ENCODE measurements at regions not wholly inside any gene's neighbourhood (a gene's known extent, or its start where the extent isn't known, plus 50 kb on each side); places are given as distances from the start of the nearest gene placed in this dataset.

GRCh38 chr5:3031733-3032378, 280.4 kb upstream of the IRX2 start:
- Histone ChIP-seq H3K36me3 (ENCODE audit: control insufficient read depth, insufficient read depth, low read length) (no peaks in the 10 kb centered on the region), H3K9me3 (replicated peaks; ENCODE audit: control insufficient read depth, insufficient read depth, low read depth, low read length) (no peaks in the 10 kb centered on the region), H3K27ac (ENCODE audit: extremely low read depth, low read depth, low read length) (no peak overlapping the region), H4K20me1 (replicated peaks; ENCODE audit: control insufficient read depth, insufficient read depth, low read length) (no peaks in the 10 kb centered on the region; the same call in 1 of the 2 replicates), H3K9me1 (ENCODE audit: control insufficient read depth, insufficient read depth, low read length) (no peaks in the 10 kb centered on the region), H3K79me2 (ENCODE audit: control insufficient read depth, insufficient read depth, low read length) (no peaks in the 10 kb centered on the region), H3K9ac (ENCODE audit: insufficient read depth in 1 of 2, low read depth in 2 of 2, low read length in 2 of 2) (no peak overlapping the region), H3K4me2 (ENCODE audit: insufficient read depth, low read length) (no peak overlapping the region), H3K4me1 (replicated peaks in 1 of 2; ENCODE audit: control insufficient read depth in 2 of 2, insufficient read depth in 2 of 2, low read length in 2 of 2) (no peaks in the 10 kb centered on the region), H3K27me3 (ENCODE audit: control insufficient read depth in 2 of 2, insufficient read depth in 2 of 2, low read length in 2 of 2) (peaks cover 0 to 28% of the 10 kb centered on the region in 2 experiments; a peak in 2 of 5 replicates), H3K4me3 (no peak overlapping the region), H2AFZ (ENCODE audit: low read depth, low read length) (no peak overlapping the region)
- FAIRE-seq = no peak
- ChIA-PET CTCF (ENCODE audit: low intra/inter-chr PET ratio) (no interaction called here), POLR2A (interaction anchor here (1.5 kb wide), 1 partner anchor 12 kb away, joined by 4 read pairs; no protein-coding TSS in a partner anchor)
- no peak for DNase-seq (ENCODE audit: extremely low read depth in 1 of 4, low spot score in 3 of 4)
- in situ Hi-C loops (cut with MboI) = no loop called here
- WGBS (ENCODE audit: insufficient coverage, low coverage, missing lambda C conversion rate) = 3% methylated on average over 16 of the region's 16 CpGs
- BruUV-seq (replicated peaks) = no TSS peak
- no peak for ATAC-seq
- intact Hi-C loops (cut with micrococcal nuclease) = no loop called here
- TF ChIP-seq THRB (CRISPR knock-in tag; conservative IDR thresholded peaks at IDR 0.05) = no peak
- TF ChIP-seq ID3 (CRISPR knock-in tag; IDR thresholded peaks at IDR 0.05) = no peak
- no peak for TF ChIP-seq ID3 (tag; IDR thresholded peaks at IDR 0.05)
- TF ChIP-seq ESRRB (CRISPR knock-in tag; IDR thresholded peaks at IDR 0.05; ENCODE audit: borderline replicate concordance) = no peak
- TF ChIP-seq RBM25 (IDR thresholded peaks at IDR 0.05; ENCODE audit: low read depth, low read length, severe bottlenecking) = no peak
- TF ChIP-seq CREBBP (IDR thresholded peaks at IDR 0.05; ENCODE audit: low read depth, low read length) = no peak
- TF ChIP-seq KDM4B (IDR thresholded peaks at IDR 0.05; ENCODE audit: borderline replicate concordance in 2 of 2, low read depth in 1 of 2) = no peak
- TF ChIP-seq ZNF655 (CRISPR knock-in tag; IDR thresholded peaks at IDR 0.05) = no peak
- no peak for TF ChIP-seq ZNF212 (CRISPR knock-in tag; IDR thresholded peaks at IDR 0.05)
- no peak for TF ChIP-seq TEAD4 (IDR thresholded peaks at IDR 0.05; ENCODE audit: low read length)
- no peak for TF ChIP-seq TEAD4 (CRISPR knock-in tag; IDR thresholded peaks at IDR 0.05; ENCODE audit: borderline replicate concordance)
- no peak for TF ChIP-seq EP400 (IDR thresholded peaks at IDR 0.05)
- TF ChIP-seq ZNF347 (CRISPR knock-in tag; IDR thresholded peaks at IDR 0.05; ENCODE audit: low read depth) = no peak
- no peak for TF ChIP-seq SREBF2 (CRISPR knock-in tag; IDR thresholded peaks at IDR 0.05)
- no peak for TF ChIP-seq DACH1 (IDR thresholded peaks at IDR 0.05; ENCODE audit: partially characterized antibody)
- TF ChIP-seq ZFP30 (CRISPR knock-in tag; IDR thresholded peaks at IDR 0.05; ENCODE audit: borderline replicate concordance) = no peak
- no peak for TF ChIP-seq IRF9 (tag; IDR thresholded peaks at IDR 0.05)
- TF ChIP-seq ZNF766 (CRISPR knock-in tag; conservative IDR thresholded peaks at IDR 0.05) = no peak
